GM18868 (cell line): ENCODE measurements at regions not wholly inside any gene's neighbourhood (a gene's known extent, or its start where the extent isn't known, plus 50 kb on each side); places are given as distances from the start of the nearest gene placed in this dataset.
"Not testable (repeated sequence)": the region's sequence is repeated elsewhere in the genome, so short reads cannot be mapped to it uniquely, and the experiment has no call there.

Experiments used
- ATAC-seq: cut with Tn5 transposase; IDR thresholded peaks from one replicate; pipeline ENCODE4 v1.9.1; 2021; ENCODE audit warnings: mild to moderate bottlenecking, moderate library complexity; ENCODE audit not compliant: unreplicated experiment

- not testable (repeated sequence) for ATAC-seq
These were observed 274.0 kb downstream of the FAM43A start for GRCh38 chr3:194959666-194960065.

- ATAC-seq: no peak
These were observed 274.9 kb downstream of the FAM43A start for GRCh38 chr3:194960446-194961032.

GRCh38 chr3:194961149-194961548 is 275.5 kb downstream of the FAM43A start:
- ATAC-seq: no peak

- ATAC-seq: no peak
These were observed 275.9 kb downstream of the FAM43A start for GRCh38 chr3:194961571-194961970.

GRCh38 chr3:194962056-194962455 is 276.4 kb downstream of the FAM43A start:
- ATAC-seq: no peak

GRCh38 chr3:194964809-194965208 is 279.1 kb downstream of the FAM43A start:
- no peak for ATAC-seq

- no peak for ATAC-seq
These were observed 281.8 kb downstream of the FAM43A start for GRCh38 chr3:194967151-194968117.

- no peak for ATAC-seq
These were observed 284.4 kb downstream of the FAM43A start for GRCh38 chr3:194970066-194970465.

- no peak for ATAC-seq
These were observed 285.3 kb downstream of the FAM43A start for GRCh38 chr3:194971009-194971408.

- no peak for ATAC-seq
These were observed 286.3 kb downstream of the FAM43A start for GRCh38 chr3:194971965-194972364.

GRCh38 chr3:194972641-194973040 is 287.0 kb downstream of the FAM43A start:
- no peak for ATAC-seq

- ATAC-seq: no peak
These were observed 287.8 kb downstream of the FAM43A start for GRCh38 chr3:194973366-194974000.

GRCh38 chr3:194974468-194975135 is 288.9 kb downstream of the FAM43A start:
- ATAC-seq: no peak

- ATAC-seq: no peak
These were observed 290.4 kb downstream of the FAM43A start for GRCh38 chr3:194976049-194976451.

- no peak for ATAC-seq
These were observed 291.2 kb downstream of the FAM43A start for GRCh38 chr3:194976874-194977273.

- ATAC-seq: no peak
These were observed 291.7 kb downstream of the FAM43A start for GRCh38 chr3:194977356-194977755.

GRCh38 chr3:194979173-194979572 is 291.8 kb downstream of the XXYLT1 start:
- no peak for ATAC-seq

GRCh38 chr3:194982472-194982871 is 288.5 kb downstream of the XXYLT1 start:
- no peak for ATAC-seq

- ATAC-seq: no peak
These were observed 287.8 kb downstream of the XXYLT1 start for GRCh38 chr3:194983121-194983520.

GRCh38 chr3:194983620-194984019 is 287.3 kb downstream of the XXYLT1 start:
- no peak for ATAC-seq

- ATAC-seq: no peak
These were observed 286.9 kb downstream of the XXYLT1 start for GRCh38 chr3:194984066-194984465.
